ENCODE measurements at regions not wholly inside any gene's neighbourhood (a gene's known extent, or its start where the extent isn't known, plus 50 kb on each side); places are given as distances from the start of the nearest gene placed in this dataset.

GRCh38 chr15:31230630-31231485, 95.8 kb upstream of the KLF13 start:
- H3K4me3 ChIP-seq (replicated peaks; ENCODE audit: low read depth, low read length): no peak overlapping the region
- no peak for TF ChIP-seq CTCF (IDR thresholded peaks at IDR 0.05; ENCODE audit: low read length, missing control alignments)
- DNase-seq (ENCODE audit: low read depth): no peak

- no peak overlapping the region for H3K4me3 ChIP-seq (replicated peaks; ENCODE audit: low read depth, low read length)
- TF ChIP-seq CTCF (IDR thresholded peaks at IDR 0.05; ENCODE audit: low read length, missing control alignments): no peak
- no peak for DNase-seq (ENCODE audit: low read depth)
Observed at GRCh38 chr15:31234815-31235214, 91.8 kb upstream of the KLF13 start.

- no peak overlapping the region for H3K4me3 ChIP-seq (replicated peaks; ENCODE audit: low read depth, low read length)
- no peak for TF ChIP-seq CTCF (IDR thresholded peaks at IDR 0.05; ENCODE audit: low read length, missing control alignments)
- peak; percentile 69 for DNase-seq (ENCODE audit: low read depth)
Observed at GRCh38 chr15:31235311-31236183, 91.1 kb upstream of the KLF13 start.

GRCh38 chr15:31236184-31237042, 90.2 kb upstream of the KLF13 start:
- peak overlapping the region; percentile 15 for H3K4me3 ChIP-seq (replicated peaks; ENCODE audit: low read depth, low read length)
- DNase-seq (ENCODE audit: low read depth): peak; percentile 98
- TF ChIP-seq CTCF (IDR thresholded peaks at IDR 0.05; ENCODE audit: low read length, missing control alignments): no peak

- no peak overlapping the region for H3K4me3 ChIP-seq (replicated peaks; ENCODE audit: low read depth, low read length)
- DNase-seq (ENCODE audit: low read depth): no peak
- TF ChIP-seq CTCF (IDR thresholded peaks at IDR 0.05; ENCODE audit: low read length, missing control alignments): no peak
Observed at GRCh38 chr15:31237043-31237324, 89.7 kb upstream of the KLF13 start.

- no peak for DNase-seq (ENCODE audit: low read depth)
- TF ChIP-seq CTCF (IDR thresholded peaks at IDR 0.05; ENCODE audit: low read length, missing control alignments): no peak
- no peak overlapping the region for H3K4me3 ChIP-seq (replicated peaks; ENCODE audit: low read depth, low read length)
Observed at GRCh38 chr15:31238906-31239305, 87.7 kb upstream of the KLF13 start.

All from fibroblast of pulmonary artery (primary cell).